HepG2 (cell line): ENCODE measurements at regions not wholly inside any gene's neighbourhood (a gene's known extent, or its start where the extent isn't known, plus 50 kb on each side); places are given as distances from the start of the nearest gene placed in this dataset.

Source experiments
- AGO2 ChIP-seq: fragments of 200-400 bp; formaldehyde crosslinking; optimal IDR thresholded peaks from 2 replicates; pipeline ENCODE3; 2017; ENCODE audit warnings: mild to moderate bottlenecking, low read depth, low read length, moderate library complexity
- ARNTL ChIP-seq: sonication (generic); formaldehyde crosslinking; IDR thresholded peaks from 2 replicates; pipeline ENCODE4 v1.4.0; 2020; ENCODE audit warnings: mild to moderate bottlenecking, missing genetic modification reagents
- CREM ChIP-seq, 2 experiments: sonication (generic) in 1 of 2; formaldehyde crosslinking in 1 of 2; IDR thresholded peaks; 2 replicates each; pipeline versions ENCODE4 v1.4.0 to v1.6.1; 2016 to 2020; ENCODE audit warnings: antibody characterized with exemption in 1 of 2, mild to moderate bottlenecking in 1 of 2, missing genetic modification reagents in 1 of 2
- EHMT2 ChIP-seq: fragments of 200-600 bp; sonication (generic); IDR thresholded peaks from 2 replicates; pipeline ENCODE4 v1.7.0; 2017; ENCODE audit warnings: antibody characterized with exemption, low read depth, low read length, borderline replicate concordance
- GLI4 ChIP-seq: sonication (generic); formaldehyde crosslinking; IDR thresholded peaks from 2 replicates; pipeline ENCODE4 v1.5.1; 2020; ENCODE audit warnings: missing genetic modification reagents, mild to moderate bottlenecking, moderate library complexity, borderline replicate concordance
- HOXA3 ChIP-seq: sonication (generic); formaldehyde crosslinking; IDR thresholded peaks from 2 replicates; pipeline ENCODE4 v1.5.0; 2020; ENCODE audit warnings: missing genetic modification reagents
- SMAD3 ChIP-seq: sonication (generic); formaldehyde crosslinking; IDR thresholded peaks from 2 replicates; pipeline ENCODE4 v1.4.0; 2020; ENCODE audit warnings: missing genetic modification reagents
- ZKSCAN8 ChIP-seq: IDR thresholded peaks from 2 replicates; pipeline ENCODE4 v1.6.1; 2016; ENCODE audit warnings: borderline replicate concordance, missing genetic modification reagents, missing compliant biosample characterization
- ZNF234 ChIP-seq: sonication (generic); formaldehyde crosslinking; conservative IDR thresholded peaks from 2 replicates; pipeline ENCODE4 v1.5.1; 2020; ENCODE audit warnings: mild to moderate bottlenecking, missing genetic modification reagents
- ZNF33A ChIP-seq: sonication (generic); formaldehyde crosslinking; IDR thresholded peaks from 2 replicates; pipeline ENCODE4 v1.5.1; 2020; ENCODE audit warnings: missing genetic modification reagents, mild to moderate bottlenecking, moderate library complexity, borderline replicate concordance
- ZNF501 ChIP-seq: sonication (generic); formaldehyde crosslinking; IDR thresholded peaks from 2 replicates; pipeline ENCODE4 v1.5.1; 2020; ENCODE audit warnings: mild to moderate bottlenecking, moderate library complexity, missing genetic modification reagents
- TF ChIP-seq, protein P1 (sequence below): IDR thresholded peaks from 2 replicates; pipeline ENCODE4 v1.6.1; 2016; ENCODE audit warnings: mild to moderate bottlenecking, missing biosample characterization, missing genetic modification reagents
- TF ChIP-seq, protein P2 (sequence below): sonication (generic); formaldehyde crosslinking; IDR thresholded peaks from 2 replicates; pipeline ENCODE4 v1.4.0; 2020; ENCODE audit warnings: mild to moderate bottlenecking, missing genetic modification reagents, borderline replicate concordance
- TF ChIP-seq, protein P3 (sequence below): IDR thresholded peaks from 2 replicates; pipeline ENCODE4 v1.6.1; 2016; ENCODE audit warnings: low read depth, missing genetic modification reagents, missing compliant biosample characterization
- TF ChIP-seq, protein P4 (sequence below): sonication (generic); formaldehyde crosslinking; IDR thresholded peaks from 2 replicates; pipeline ENCODE4 v1.9.0; 2021; ENCODE audit warnings: missing genetic modification reagents, borderline replicate concordance

DNA sequence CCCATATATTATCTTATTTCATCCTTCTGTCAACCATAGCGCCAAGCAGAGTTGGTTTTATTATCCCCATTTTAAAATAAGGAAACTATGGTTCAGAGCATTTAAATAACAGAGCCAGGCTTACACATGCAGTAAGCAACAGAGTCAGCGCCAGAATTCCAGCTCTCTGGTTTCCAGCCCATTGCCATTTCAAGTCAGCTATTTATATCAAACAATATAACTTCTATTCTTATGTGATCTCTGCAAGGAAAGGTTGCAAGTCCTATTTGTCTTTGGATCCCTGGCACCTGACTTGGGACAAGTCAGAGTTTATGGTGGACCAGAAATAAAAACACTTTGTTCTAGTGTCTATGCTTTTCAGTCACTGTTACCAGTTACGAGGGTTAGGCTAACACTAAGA lies 174.1 kb upstream of the EEA1 start (continued):
- TF ChIP-seq EHMT2 (peak; percentile 77; the same call in 1 of the 2 replicates), AGO2 (no peak), ARNTL (0 out of 2 replicates have a peak, but pooled peaks have one; percentile 15), CREM (IDR thresholded peaks at IDR 0.05) (no peak), CREM (CRISPR knock-in tag; IDR thresholded peaks at IDR 0.05) (no peak), SMAD3 (0 out of 2 replicates have a peak, but pooled peaks have one; percentile 40), GLI4 (CRISPR knock-in tag) (no peak), ZKSCAN8 (CRISPR knock-in tag) (0 out of 2 replicates have a peak, but pooled peaks have one; percentile 4), ZNF234 (no peak), HOXA3 (CRISPR knock-in tag) (no peak), ZNF501 (CRISPR knock-in tag) (no peak), ZNF33A (CRISPR knock-in tag) (no peak)
- TF ChIP-seq, protein P1, sequence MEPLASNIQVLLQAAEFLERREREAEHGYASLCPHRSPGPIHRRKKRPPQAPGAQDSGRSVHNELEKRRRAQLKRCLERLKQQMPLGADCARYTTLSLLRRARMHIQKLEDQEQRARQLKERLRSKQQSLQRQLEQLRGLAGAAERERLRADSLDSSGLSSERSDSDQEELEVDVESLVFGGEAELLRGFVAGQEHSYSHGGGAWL: no peak
- TF ChIP-seq, protein P2, sequence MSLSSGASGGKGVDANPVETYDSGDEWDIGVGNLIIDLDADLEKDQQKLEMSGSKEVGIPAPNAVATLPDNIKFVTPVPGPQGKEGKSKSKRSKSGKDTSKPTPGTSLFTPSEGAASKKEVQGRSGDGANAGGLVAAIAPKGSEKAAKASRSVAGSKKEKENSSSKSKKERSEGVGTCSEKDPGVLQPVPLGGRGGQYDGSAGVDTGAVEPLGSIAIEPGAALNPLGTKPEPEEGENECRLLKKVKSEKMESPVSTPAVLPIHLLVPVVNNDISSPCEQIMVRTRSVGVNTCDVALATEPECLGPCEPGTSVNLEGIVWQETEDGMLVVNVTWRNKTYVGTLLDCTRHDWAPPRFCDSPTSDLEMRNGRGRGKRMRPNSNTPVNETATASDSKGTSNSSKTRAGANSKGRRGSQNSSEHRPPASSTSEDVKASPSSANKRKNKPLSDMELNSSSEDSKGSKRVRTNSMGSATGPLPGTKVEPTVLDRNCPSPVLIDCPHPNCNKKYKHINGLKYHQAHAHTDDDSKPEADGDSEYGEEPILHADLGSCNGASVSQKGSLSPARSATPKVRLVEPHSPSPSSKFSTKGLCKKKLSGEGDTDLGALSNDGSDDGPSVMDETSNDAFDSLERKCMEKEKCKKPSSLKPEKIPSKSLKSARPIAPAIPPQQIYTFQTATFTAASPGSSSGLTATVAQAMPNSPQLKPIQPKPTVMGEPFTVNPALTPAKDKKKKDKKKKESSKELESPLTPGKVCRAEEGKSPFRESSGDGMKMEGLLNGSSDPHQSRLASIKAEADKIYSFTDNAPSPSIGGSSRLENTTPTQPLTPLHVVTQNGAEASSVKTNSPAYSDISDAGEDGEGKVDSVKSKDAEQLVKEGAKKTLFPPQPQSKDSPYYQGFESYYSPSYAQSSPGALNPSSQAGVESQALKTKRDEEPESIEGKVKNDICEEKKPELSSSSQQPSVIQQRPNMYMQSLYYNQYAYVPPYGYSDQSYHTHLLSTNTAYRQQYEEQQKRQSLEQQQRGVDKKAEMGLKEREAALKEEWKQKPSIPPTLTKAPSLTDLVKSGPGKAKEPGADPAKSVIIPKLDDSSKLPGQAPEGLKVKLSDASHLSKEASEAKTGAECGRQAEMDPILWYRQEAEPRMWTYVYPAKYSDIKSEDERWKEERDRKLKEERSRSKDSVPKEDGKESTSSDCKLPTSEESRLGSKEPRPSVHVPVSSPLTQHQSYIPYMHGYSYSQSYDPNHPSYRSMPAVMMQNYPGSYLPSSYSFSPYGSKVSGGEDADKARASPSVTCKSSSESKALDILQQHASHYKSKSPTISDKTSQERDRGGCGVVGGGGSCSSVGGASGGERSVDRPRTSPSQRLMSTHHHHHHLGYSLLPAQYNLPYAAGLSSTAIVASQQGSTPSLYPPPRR (CRISPR knock-in tag): 0 out of 2 replicates have a peak, but pooled peaks have one; percentile 20
- TF ChIP-seq, protein P3, sequence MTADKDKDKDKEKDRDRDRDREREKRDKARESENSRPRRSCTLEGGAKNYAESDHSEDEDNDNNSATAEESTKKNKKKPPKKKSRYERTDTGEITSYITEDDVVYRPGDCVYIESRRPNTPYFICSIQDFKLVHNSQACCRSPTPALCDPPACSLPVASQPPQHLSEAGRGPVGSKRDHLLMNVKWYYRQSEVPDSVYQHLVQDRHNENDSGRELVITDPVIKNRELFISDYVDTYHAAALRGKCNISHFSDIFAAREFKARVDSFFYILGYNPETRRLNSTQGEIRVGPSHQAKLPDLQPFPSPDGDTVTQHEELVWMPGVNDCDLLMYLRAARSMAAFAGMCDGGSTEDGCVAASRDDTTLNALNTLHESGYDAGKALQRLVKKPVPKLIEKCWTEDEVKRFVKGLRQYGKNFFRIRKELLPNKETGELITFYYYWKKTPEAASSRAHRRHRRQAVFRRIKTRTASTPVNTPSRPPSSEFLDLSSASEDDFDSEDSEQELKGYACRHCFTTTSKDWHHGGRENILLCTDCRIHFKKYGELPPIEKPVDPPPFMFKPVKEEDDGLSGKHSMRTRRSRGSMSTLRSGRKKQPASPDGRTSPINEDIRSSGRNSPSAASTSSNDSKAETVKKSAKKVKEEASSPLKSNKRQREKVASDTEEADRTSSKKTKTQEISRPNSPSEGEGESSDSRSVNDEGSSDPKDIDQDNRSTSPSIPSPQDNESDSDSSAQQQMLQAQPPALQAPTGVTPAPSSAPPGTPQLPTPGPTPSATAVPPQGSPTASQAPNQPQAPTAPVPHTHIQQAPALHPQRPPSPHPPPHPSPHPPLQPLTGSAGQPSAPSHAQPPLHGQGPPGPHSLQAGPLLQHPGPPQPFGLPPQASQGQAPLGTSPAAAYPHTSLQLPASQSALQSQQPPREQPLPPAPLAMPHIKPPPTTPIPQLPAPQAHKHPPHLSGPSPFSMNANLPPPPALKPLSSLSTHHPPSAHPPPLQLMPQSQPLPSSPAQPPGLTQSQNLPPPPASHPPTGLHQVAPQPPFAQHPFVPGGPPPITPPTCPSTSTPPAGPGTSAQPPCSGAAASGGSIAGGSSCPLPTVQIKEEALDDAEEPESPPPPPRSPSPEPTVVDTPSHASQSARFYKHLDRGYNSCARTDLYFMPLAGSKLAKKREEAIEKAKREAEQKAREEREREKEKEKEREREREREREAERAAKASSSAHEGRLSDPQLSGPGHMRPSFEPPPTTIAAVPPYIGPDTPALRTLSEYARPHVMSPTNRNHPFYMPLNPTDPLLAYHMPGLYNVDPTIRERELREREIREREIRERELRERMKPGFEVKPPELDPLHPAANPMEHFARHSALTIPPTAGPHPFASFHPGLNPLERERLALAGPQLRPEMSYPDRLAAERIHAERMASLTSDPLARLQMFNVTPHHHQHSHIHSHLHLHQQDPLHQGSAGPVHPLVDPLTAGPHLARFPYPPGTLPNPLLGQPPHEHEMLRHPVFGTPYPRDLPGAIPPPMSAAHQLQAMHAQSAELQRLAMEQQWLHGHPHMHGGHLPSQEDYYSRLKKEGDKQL (CRISPR knock-in tag): 0 out of 2 replicates have a peak, but pooled peaks have one; percentile 6
- TF ChIP-seq, protein P4, sequence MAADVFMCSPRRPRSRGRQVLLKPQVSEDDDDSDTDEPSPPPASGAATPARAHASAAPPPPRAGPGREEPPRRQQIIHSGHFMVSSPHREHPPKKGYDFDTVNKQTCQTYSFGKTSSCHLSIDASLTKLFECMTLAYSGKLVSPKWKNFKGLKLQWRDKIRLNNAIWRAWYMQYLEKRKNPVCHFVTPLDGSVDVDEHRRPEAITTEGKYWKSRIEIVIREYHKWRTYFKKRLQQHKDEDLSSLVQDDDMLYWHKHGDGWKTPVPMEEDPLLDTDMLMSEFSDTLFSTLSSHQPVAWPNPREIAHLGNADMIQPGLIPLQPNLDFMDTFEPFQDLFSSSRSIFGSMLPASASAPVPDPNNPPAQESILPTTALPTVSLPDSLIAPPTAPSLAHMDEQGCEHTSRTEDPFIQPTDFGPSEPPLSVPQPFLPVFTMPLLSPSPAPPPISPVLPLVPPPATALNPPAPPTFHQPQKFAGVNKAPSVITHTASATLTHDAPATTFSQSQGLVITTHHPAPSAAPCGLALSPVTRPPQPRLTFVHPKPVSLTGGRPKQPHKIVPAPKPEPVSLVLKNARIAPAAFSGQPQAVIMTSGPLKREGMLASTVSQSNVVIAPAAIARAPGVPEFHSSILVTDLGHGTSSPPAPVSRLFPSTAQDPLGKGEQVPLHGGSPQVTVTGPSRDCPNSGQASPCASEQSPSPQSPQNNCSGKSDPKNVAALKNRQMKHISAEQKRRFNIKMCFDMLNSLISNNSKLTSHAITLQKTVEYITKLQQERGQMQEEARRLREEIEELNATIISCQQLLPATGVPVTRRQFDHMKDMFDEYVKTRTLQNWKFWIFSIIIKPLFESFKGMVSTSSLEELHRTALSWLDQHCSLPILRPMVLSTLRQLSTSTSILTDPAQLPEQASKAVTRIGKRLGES (CRISPR knock-in tag): no peak
